ENCODE measurements at regions not wholly inside any gene's neighbourhood (a gene's known extent, or its start where the extent isn't known, plus 50 kb on each side); places are given as distances from the start of the nearest gene placed in this dataset.

DNA sequence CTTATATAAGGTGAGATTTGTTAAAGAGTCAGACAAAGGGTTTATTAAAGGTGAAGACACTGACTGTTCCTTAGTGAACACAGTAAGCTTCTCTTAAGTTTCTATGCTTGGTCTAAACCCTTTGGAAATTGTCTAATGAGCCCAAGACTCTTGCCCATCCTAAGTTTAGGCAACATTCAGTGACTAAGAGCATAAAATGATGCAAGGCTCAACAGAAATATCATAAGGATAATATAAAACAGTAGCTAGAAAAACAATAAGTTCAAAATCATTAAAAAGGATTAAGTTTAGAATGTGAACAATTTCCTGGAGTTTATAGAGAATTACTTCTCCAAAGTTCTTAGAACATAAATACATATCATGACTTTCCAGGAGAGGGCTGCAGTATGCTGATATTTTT is 108.9 kb upstream of the PDC start:
- DNase-seq (no peak), ATAC-seq (no peak)
- no peaks in the 10 kb centered on the region for H3K27me3 ChIP-seq (ENCODE audit: low read depth)
- no peaks in the 10 kb centered on the region for H3K9me3 ChIP-seq
- no peaks in the 10 kb centered on the region for H3K36me3 ChIP-seq
- no peak overlapping the region for H3K27ac ChIP-seq
- no peaks in the 10 kb centered on the region for H3K4me1 ChIP-seq
- intact Hi-C loops (cut with DNase I), result no loop called here
- no peak for TF ChIP-seq CTCF (IDR thresholded peaks at IDR 0.05)
- H3K4me3 ChIP-seq, result no peak overlapping the region

DNA sequence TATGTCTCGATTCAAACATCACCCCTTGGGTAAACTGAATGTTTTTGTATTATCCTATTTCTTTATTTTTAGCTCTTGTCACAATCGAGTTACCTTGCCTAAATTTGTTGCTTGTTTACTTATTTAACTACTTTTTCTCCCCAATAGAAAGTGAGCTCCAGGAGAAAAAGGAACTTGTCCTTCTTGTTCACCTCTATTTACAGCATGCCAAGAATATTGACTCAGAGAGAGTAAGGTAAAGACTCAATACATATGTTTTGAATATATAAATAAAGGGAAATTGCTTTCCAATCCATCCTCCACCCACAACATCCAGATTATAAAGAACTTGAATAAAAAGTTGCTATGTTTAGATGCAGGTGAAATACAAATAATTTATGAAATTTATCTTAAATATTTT is 107.3 kb upstream of the PDC start:
- Histone ChIP-seq H3K4me1 (no peaks in the 10 kb centered on the region), H3K36me3 (no peaks in the 10 kb centered on the region), H3K27me3 (ENCODE audit: low read depth) (no peaks in the 10 kb centered on the region), H3K4me3 (no peak overlapping the region), H3K9me3 (no peaks in the 10 kb centered on the region), H3K27ac (no peak overlapping the region)
- no peak for ATAC-seq
- no peak for TF ChIP-seq CTCF (IDR thresholded peaks at IDR 0.05)
- no peak for DNase-seq
- intact Hi-C loops (cut with DNase I), result no loop called here

GRCh38 chr1:186566140-186566855 is 105.4 kb upstream of the PDC start:
- Histone ChIP-seq H3K4me1 (no peaks in the 10 kb centered on the region), H3K27me3 (ENCODE audit: low read depth) (no peaks in the 10 kb centered on the region), H3K4me3 (no peak overlapping the region), H3K36me3 (no peaks in the 10 kb centered on the region), H3K27ac (no peak overlapping the region), H3K9me3 (no peaks in the 10 kb centered on the region)
- ATAC-seq, result no peak
- no peak for DNase-seq
- TF ChIP-seq CTCF (IDR thresholded peaks at IDR 0.05), result no peak
- intact Hi-C loops (cut with DNase I), result no loop called here

DNA sequence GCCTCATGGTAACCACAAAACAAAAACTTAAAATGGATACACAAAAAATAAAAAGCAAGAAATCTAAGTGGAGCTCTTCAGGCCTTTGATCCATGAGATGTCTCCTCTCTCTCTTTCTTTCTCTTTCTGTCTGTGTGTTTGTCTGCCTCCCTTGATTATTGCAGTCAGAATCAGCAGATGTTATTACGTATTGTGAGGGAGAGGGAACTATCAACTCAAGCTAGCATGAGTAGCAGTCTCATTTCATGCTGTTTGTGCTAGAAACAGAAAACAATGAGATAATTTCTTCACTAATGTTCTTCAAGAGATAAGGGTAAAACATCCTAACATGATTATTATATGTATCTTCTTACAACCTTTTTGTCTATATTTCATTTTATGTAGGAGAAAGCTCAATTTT is 103.7 kb upstream of the PDC start:
- Histone ChIP-seq H3K36me3 (no peaks in the 10 kb centered on the region), H3K27ac (no peak overlapping the region), H3K9me3 (no peaks in the 10 kb centered on the region), H3K4me1 (no peaks in the 10 kb centered on the region), H3K4me3 (no peak overlapping the region), H3K27me3 (ENCODE audit: low read depth) (no peaks in the 10 kb centered on the region)
- no peak for TF ChIP-seq CTCF (IDR thresholded peaks at IDR 0.05)
- ATAC-seq, result no peak
- intact Hi-C loops (cut with DNase I), result no loop called here
- DNase-seq, result no peak

GRCh38 chr1:186559601-186560116 is 98.7 kb upstream of the PDC start:
- ATAC-seq (peak; percentile 48 to 83), DNase-seq (no peak)
- no peak for TF ChIP-seq CTCF (IDR thresholded peaks at IDR 0.05)
- intact Hi-C loops (cut with DNase I), result no loop called here
- Histone ChIP-seq H3K4me3 (no peak overlapping the region), H3K27ac (no peak overlapping the region), H3K36me3 (no peaks in the 10 kb centered on the region), H3K27me3 (ENCODE audit: low read depth) (no peaks in the 10 kb centered on the region), H3K4me1 (no peaks in the 10 kb centered on the region), H3K9me3 (no peaks in the 10 kb centered on the region)

Measured in lower lobe of right lung (tissue), 2 donors.